CD14-positive monocyte (primary cell): ENCODE measurements at regions not wholly inside any gene's neighbourhood (a gene's known extent, or its start where the extent isn't known, plus 50 kb on each side); places are given as distances from the start of the nearest gene placed in this dataset.

ENCODE experiments used
- DNase-seq, 3 donors: peaks; one replicate each; pipeline ENCODE4 v3.0.0-alpha.2; 2011 to 2022
- H2AFZ ChIP-seq: 2 replicates; pipeline ENCODE4 v1.6.0; 2012; ENCODE audit warnings: mild to moderate bottlenecking, low read depth, low read length, inconsistent platforms; ENCODE audit not compliant: insufficient read depth, poor library complexity, severe bottlenecking
- H3K27ac ChIP-seq, 2 donors: 1 replicate in 1 of 2; 2 replicates in 1 of 2; pipeline ENCODE4 v1.5.1; 2012 to 2013; ENCODE audit warnings: low read length in 2 of 2, control low read depth in 1 of 2, inconsistent platforms in 1 of 2, low read depth in 1 of 2, mild to moderate bottlenecking in 1 of 2
- H3K27me3 ChIP-seq, 2 donors: one replicate each; pipeline versions ENCODE4 v1.6.0 to v1.6.1; 2011 to 2013; ENCODE audit warnings: low read length in 2 of 2; ENCODE audit not compliant: control insufficient read depth in 2 of 2, insufficient read depth in 2 of 2
- H3K36me3 ChIP-seq, 2 donors: replicated peaks in 1 of 2; 1 replicate in 1 of 2; 2 replicates in 1 of 2; pipeline versions ENCODE4 v1.5.1 to v1.6.1; 2012 to 2013; ENCODE audit warnings: low read length in 2 of 2, control low read depth in 1 of 2, inconsistent platforms in 1 of 2, mild to moderate bottlenecking in 1 of 2; ENCODE audit not compliant: insufficient read depth in 2 of 2, control insufficient read depth in 1 of 2
- H3K4me1 ChIP-seq, 2 donors: 1 replicate in 1 of 2; 2 replicates in 1 of 2; pipeline versions ENCODE4 v1.5.1 to v1.6.1; 2012 to 2013; ENCODE audit warnings: low read length in 2 of 2, control low read depth in 1 of 2, inconsistent platforms in 1 of 2, mild to moderate bottlenecking in 1 of 2, moderate library complexity in 1 of 2; ENCODE audit not compliant: insufficient read depth in 2 of 2, control insufficient read depth in 1 of 2
- H3K4me2 ChIP-seq: replicated peaks from 2 replicates; pipeline ENCODE3; 2012; ENCODE audit warnings: low read length, moderate library complexity, mild to moderate bottlenecking; ENCODE audit not compliant: poor library complexity, severe bottlenecking; ENCODE audit errors: extremely low read depth
- H3K4me3 ChIP-seq, 3 experiments: fragments of 200-600 bp in 1 of 3; sonication (generic) in 1 of 3; replicated peaks in 1 of 3; 1 replicate in 2 of 3; 2 replicates in 1 of 3; pipeline ENCODE4 v1.5.1; 2011 to 2013; ENCODE audit warnings: low read length in 3 of 3, mild to moderate bottlenecking in 3 of 3, control low read depth in 2 of 3, low read depth in 2 of 3, inconsistent platforms in 1 of 3, moderate library complexity in 1 of 3
- H3K79me2 ChIP-seq: 2 replicates; pipeline ENCODE4 v1.6.0; 2012; ENCODE audit warnings: mild to moderate bottlenecking, control low read depth, inconsistent platforms, low read length, moderate library complexity; ENCODE audit not compliant: insufficient read depth
- H3K9ac ChIP-seq: 2 replicates; pipeline ENCODE4 v1.6.0; 2017; ENCODE audit warnings: low read length, mild to moderate bottlenecking; ENCODE audit not compliant: insufficient read depth, poor library complexity, severe bottlenecking
- H3K9me3 ChIP-seq, 2 donors: replicated peaks in 1 of 2; 1 replicate in 1 of 2; 2 replicates in 1 of 2; pipeline versions ENCODE4 v1.5.1 to v1.6.1; 2012 to 2013; ENCODE audit warnings: low read length in 2 of 2, control low read depth in 1 of 2; ENCODE audit not compliant: control insufficient read depth in 1 of 2, insufficient read depth in 1 of 2
- H4K20me1 ChIP-seq: 2 replicates; pipeline ENCODE4 v1.6.0; 2012; ENCODE audit warnings: mild to moderate bottlenecking, low read length, control low read depth, moderate library complexity; ENCODE audit not compliant: insufficient read depth
- H3K27ac Mint-ChIP-seq, 7 donors: one replicate each; pipeline ENCODE4 v1.8.0; 2020; ENCODE audit warnings: mild to moderate bottlenecking in 7 of 7, mixed read lengths in 7 of 7, moderate library complexity in 6 of 7, inconsistent platforms in 2 of 7
- H3K27me3 Mint-ChIP-seq, 3 donors: one replicate each; pipeline ENCODE4 v1.8.0; 2021 to 2022; ENCODE audit warnings: low read depth in 3 of 3, mild to moderate bottlenecking in 3 of 3, mixed read lengths in 3 of 3, moderate library complexity in 3 of 3, inconsistent platforms in 1 of 3
- H3K36me3 Mint-ChIP-seq, 2 donors: one replicate each; pipeline ENCODE4 v1.8.0; 2020; ENCODE audit warnings: mixed read lengths in 2 of 2, inconsistent platforms in 1 of 2, mild to moderate bottlenecking in 1 of 2
- H3K4me1 Mint-ChIP-seq: one replicate; pipeline ENCODE4 v1.8.0; 2020; ENCODE audit warnings: mild to moderate bottlenecking, mixed read lengths
- H3K4me3 Mint-ChIP-seq, 2 donors: one replicate each; pipeline ENCODE4 v1.8.0; 2020; ENCODE audit warnings: mild to moderate bottlenecking in 2 of 2, mixed read lengths in 2 of 2, moderate library complexity in 1 of 2
- H3K9me3 Mint-ChIP-seq, 7 donors: one replicate each; pipeline ENCODE4 v1.8.0; 2020 to 2022; ENCODE audit warnings: mixed read lengths in 7 of 7, mild to moderate bottlenecking in 6 of 7, moderate library complexity in 6 of 7, inconsistent platforms in 2 of 7
- CTCF ChIP-seq: fragments of 200-600 bp; IDR thresholded peaks from one replicate; pipeline ENCODE4 v1.8.0; 2022; ENCODE audit warnings: antibody characterized with exemption, mild to moderate bottlenecking
- WGBS: methylation state at CpG from one replicate; pipeline ENCODE4 v1.1.5; 2013; ENCODE audit warnings: missing lambda C conversion rate; ENCODE audit not compliant: insufficient coverage; 5-methylcytosine and 5-hydroxymethylcytosine counted together
- intact Hi-C, 2 donors: fragments of 100-400 bp; cut with micrococcal nuclease; formaldehyde crosslinking; loops; one replicate each; pipeline versions ENCODE4 v1.15.0 to v1.15.1; 2023

DNA sequence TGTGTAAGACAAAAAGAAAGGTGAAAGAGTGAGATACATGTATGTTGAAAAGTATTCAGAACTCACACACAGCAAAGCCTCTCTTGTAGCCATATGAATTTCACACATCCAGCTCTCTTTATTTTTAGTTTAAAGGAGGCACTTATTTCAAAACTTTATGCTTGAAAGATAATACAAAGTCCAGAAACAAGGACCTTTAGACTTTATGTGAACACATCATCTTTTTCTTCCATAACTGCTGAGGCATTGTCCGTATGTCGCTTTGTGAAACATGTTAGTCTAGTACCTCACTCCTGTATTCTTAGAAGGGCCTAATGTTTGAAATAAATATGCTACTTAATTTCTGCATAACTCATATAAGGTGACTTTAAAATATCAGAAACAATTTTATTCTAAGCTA is 763.4 kb downstream of the GBE1 start:
- Histone ChIP-seq H3K27ac (no peak overlapping the region), H3K4me1 (no peaks in the 10 kb centered on the region), H3K4me2 (no peak overlapping the region), H3K36me3 (no peaks in the 10 kb centered on the region), H2AFZ (no peak overlapping the region), H4K20me1 (no peaks in the 10 kb centered on the region), H3K4me3 (no peak overlapping the region), H3K79me2 (no peaks in the 10 kb centered on the region), H3K9me3 (peaks cover 0 to 3% of the 10 kb centered on the region in 2 donors), H3K9ac (no peak overlapping the region), H3K27me3 (no peaks in the 10 kb centered on the region)
- no peaks in the 10 kb centered on the region for H3K4me1 Mint-ChIP-seq
- no peak for DNase-seq
- no peaks in the 10 kb centered on the region for H3K27me3 Mint-ChIP-seq
- H3K36me3 Mint-ChIP-seq: no peaks in the 10 kb centered on the region
- H3K4me3 Mint-ChIP-seq: no peak overlapping the region
- peaks cover 0 to 7% (median 3%) of the 10 kb centered on the region in 7 donors for H3K9me3 Mint-ChIP-seq
- H3K27ac Mint-ChIP-seq: no peak overlapping the region
- TF ChIP-seq CTCF: no peak
- intact Hi-C loops: no loop called here
- no CpG with 5 or more reads among the region's 2 CpGs for WGBS

- no peak overlapping the region for H3K4me3 ChIP-seq
- Mint-ChIP-seq H3K4me1 (no peaks in the 10 kb centered on the region), H3K4me3 (no peak overlapping the region), H3K27me3 (no peaks in the 10 kb centered on the region), H3K27ac (no peak overlapping the region), H3K36me3 (no peaks in the 10 kb centered on the region), H3K9me3 (peaks cover 0 to 7% (median 3%) of the 10 kb centered on the region in 7 donors)
- peaks cover 0 to 4% of the 10 kb centered on the region in 2 donors for H3K9me3 ChIP-seq
- H3K27me3 ChIP-seq: no peaks in the 10 kb centered on the region
- no peak overlapping the region for H2AFZ ChIP-seq
- WGBS: no CpG with 5 or more reads among the region's 3 CpGs
- no peaks in the 10 kb centered on the region for H3K36me3 ChIP-seq
- H3K9ac ChIP-seq: no peak overlapping the region
- H3K4me1 ChIP-seq: no peaks in the 10 kb centered on the region
- TF ChIP-seq CTCF: no peak
- DNase-seq: no peak
- no peak overlapping the region for H3K4me2 ChIP-seq
- no peaks in the 10 kb centered on the region for H4K20me1 ChIP-seq
- H3K27ac ChIP-seq: no peak overlapping the region
- H3K79me2 ChIP-seq: no peaks in the 10 kb centered on the region
- intact Hi-C loops: no loop called here
Observed at GRCh38 chr3:80997622-80998021, 763.8 kb downstream of the GBE1 start.
